ENCODE measurements at regions not wholly inside any gene's neighbourhood (a gene's known extent, or its start where the extent isn't known, plus 50 kb on each side); places are given as distances from the start of the nearest gene placed in this dataset.

DNA sequence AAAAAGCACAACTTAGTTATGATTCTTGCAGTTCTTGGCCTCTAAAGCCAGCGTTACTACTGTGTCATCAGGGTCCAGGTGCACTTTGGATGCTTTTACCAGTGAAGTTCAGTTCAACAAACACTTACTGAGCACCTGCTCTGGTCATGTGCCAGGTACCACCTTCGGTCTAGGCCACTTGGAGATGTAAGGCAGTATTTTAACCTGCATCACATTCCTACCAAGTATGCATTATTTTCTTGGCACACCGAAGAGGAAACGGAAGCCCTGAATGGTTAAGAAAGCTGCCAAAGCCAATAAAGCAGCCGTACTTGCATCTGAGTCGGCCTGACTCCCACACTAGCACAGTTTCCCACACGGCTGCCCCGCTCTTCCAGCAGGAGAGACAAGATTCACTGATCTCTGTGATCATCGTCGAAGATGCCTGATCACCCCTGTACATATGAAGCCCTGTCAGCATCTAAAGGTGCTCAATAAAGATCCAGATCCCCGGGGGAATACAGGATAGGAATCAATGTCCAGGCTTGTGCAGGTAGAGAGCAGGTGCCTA is 427.1 kb downstream of the EIPR1 start:
- TF ChIP-seq, protein P1, sequence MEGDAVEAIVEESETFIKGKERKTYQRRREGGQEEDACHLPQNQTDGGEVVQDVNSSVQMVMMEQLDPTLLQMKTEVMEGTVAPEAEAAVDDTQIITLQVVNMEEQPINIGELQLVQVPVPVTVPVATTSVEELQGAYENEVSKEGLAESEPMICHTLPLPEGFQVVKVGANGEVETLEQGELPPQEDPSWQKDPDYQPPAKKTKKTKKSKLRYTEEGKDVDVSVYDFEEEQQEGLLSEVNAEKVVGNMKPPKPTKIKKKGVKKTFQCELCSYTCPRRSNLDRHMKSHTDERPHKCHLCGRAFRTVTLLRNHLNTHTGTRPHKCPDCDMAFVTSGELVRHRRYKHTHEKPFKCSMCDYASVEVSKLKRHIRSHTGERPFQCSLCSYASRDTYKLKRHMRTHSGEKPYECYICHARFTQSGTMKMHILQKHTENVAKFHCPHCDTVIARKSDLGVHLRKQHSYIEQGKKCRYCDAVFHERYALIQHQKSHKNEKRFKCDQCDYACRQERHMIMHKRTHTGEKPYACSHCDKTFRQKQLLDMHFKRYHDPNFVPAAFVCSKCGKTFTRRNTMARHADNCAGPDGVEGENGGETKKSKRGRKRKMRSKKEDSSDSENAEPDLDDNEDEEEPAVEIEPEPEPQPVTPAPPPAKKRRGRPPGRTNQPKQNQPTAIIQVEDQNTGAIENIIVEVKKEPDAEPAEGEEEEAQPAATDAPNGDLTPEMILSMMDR (IDR thresholded peaks at IDR 0.05): no peak
- no peak for TF ChIP-seq EP300 (IDR thresholded peaks at IDR 0.05; ENCODE audit: low read depth)
